A673 (cell line): ENCODE measurements at regions not wholly inside any gene's neighbourhood (a gene's known extent, or its start where the extent isn't known, plus 50 kb on each side); places are given as distances from the start of the nearest gene placed in this dataset.

Source experiments
- CTCF ChIP-seq: fragments of 300-800, 200-600 bp; sonication (generic); conservative IDR thresholded peaks from 2 replicates; pipeline ENCODE4 v1.5.1; 2017; ENCODE audit warnings: low read depth, mild to moderate bottlenecking, antibody characterized with exemption, low read length, moderate library complexity, mixed read lengths
- EZH2 ChIP-seq: fragments of 200-600 bp; sonication (generic); IDR thresholded peaks from 2 replicates; pipeline ENCODE4 v1.6.1; 2017; ENCODE audit warnings: borderline replicate concordance, low read depth, mild to moderate bottlenecking, mixed read lengths, antibody characterized with exemption, low read length; ENCODE audit not compliant: poor library complexity, severe bottlenecking

GRCh38 chr18:76547296-76547695 is 52.3 kb upstream of the ZNF516 start:
- TF ChIP-seq CTCF (no peak), EZH2 (no peak)
